ENCODE measurements at regions not wholly inside any gene's neighbourhood (a gene's known extent, or its start where the extent isn't known, plus 50 kb on each side); places are given as distances from the start of the nearest gene placed in this dataset.
A peak's percentile ranks its signal among the peaks of the same experiment; 100 is the strongest.
"Not testable (repeated sequence)": the region's sequence is repeated elsewhere in the genome, so short reads cannot be mapped to it uniquely, and the experiment has no call there.

DNA sequence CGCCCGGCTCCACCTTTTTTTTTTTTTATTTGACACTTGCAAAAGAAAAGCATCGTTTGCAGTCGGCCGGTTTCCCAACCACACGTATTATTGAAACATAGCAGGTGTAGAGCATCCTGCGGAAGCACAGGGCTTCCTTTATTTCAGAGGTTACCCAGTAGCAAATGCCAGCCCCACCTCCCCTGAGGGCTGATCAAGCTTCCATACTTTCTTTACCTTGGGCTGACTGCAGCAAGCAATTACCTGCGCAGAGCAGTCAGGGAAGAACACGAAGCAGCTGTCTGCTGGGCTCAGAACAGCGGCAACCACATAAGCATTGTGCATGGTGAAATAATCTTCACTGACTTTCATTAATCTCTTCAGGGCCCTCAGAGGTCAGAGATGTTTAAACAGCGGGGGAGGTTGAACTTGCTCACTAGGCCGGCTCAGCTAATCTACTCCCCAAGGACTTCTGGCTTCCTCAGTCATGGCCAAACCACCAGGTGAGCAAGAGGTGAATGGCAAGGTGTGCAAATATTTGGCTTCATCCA lies 784.7 kb upstream of the AUTS2 start:
- DNase-seq, result peak; percentile 42

- DNase-seq, result no peak
Measured at GRCh38 chr7:68816491-68816890, 781.8 kb upstream of the AUTS2 start.

DNA sequence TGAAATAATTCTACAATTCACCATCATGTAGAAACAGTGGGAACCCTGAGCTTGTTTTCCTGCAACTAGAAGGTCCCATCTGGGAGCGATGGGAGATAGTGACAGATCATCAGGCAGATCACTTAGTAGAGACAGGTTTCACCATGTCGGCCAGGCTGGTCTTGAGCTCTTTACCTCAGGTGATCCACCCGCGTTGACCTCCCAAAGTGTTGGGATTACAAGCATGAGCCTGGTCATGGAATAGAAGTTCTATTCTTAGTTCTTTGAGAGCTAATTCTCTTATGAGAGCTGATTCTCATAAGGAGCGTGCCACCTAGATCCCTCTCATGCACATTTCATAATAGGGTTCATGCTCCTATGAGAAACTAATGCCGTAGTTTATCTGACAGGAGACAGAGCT lies 778.0 kb upstream of the AUTS2 start:
- no peak for DNase-seq

DNA sequence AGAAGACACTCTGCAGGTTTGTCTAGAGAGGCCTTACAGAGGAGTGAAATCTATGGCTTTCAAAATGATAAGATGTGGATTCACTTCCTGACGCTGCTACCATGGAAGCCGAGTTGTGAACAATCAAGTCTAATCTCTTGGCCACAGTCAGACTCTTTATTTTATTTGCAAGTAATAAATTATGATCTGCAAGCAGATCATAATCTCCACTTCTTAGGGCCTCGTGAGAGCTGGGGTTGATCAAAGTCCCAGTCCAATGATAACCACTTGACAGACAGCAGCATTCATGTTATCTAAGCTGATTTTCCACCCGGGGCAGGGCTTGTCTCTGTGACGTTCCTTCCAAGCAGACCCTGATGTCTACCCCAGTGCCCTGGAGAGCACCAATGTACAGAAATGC lies 776.4 kb upstream of the AUTS2 start:
- DNase-seq, result no peak

GRCh38 chr7:68823996-68824780 lies 774.1 kb upstream of the AUTS2 start:
- no peak for DNase-seq

GRCh38 chr7:68828575-68828974 lies 769.7 kb upstream of the AUTS2 start:
- no peak for DNase-seq

DNA sequence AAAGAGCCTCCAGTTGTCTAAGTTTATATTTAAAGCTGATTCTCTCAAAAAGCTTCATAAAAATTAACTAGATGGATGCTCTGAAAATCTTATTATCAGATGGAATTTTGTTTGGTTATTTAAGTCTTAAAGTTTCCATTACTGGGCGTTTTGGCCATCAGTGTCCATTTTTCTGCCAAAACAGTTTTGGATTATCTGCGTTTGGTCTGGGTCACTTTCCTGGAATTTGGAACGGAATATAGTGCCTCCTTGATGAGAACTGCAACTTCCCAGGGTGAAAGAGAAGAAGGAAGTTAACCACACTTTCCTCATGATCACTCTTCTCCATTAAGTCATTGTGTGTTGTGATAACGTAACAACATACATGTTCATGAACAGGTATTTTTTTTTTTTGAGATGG lies 764.9 kb upstream of the AUTS2 start:
- DNase-seq, result no peak

GRCh38 chr7:68839014-68839413 lies 759.3 kb upstream of the AUTS2 start:
- DNase-seq, result no peak

- DNase-seq, result no peak
Measured at GRCh38 chr7:68840991-68841390, 757.3 kb upstream of the AUTS2 start.

- not testable (repeated sequence) for DNase-seq
Measured at GRCh38 chr7:68843985-68844384, 754.3 kb upstream of the AUTS2 start.

DNA sequence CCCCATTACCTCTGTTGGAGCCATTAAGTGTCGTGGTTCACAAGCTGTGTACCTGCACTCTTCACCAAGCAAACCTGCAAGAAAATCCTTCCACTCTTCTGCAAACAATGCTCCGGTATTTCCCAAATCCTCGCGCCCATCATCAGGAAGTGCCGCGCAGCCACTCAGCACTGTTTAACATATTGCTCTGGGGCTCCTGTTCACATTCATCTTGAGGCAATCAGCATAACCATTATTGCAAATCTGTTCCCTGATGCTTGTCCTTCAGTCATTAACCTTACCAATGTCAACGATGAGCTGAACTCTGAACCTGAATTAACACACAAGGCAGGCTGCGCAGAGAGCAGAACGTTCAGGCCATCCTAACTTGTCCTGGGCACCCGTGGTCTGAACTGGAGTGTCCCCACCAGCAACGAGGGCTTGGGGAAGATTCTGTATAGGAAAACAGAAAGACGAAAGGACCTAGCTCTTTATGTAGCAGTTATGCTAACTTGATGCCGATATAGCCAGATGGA lies 751.4 kb upstream of the AUTS2 start:
- no peak for DNase-seq

DNA sequence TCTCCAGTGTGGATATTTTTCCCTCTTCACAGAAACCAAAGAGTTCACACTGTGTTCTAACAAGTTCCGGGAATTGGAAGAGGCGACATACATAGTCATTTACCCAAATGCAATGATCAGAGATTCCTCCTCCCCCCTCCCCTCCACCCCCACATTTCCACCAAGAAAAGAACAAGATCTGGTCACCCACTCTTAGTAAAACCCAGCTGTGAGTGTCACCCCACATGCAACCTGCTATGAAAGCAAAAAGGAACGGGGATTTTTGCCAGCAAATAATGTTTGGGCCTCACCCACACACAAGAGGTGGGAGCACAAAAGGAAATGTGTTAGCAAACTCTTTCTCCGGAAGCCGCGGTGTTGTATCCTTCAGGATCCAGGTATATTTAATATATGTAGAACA lies 745.0 kb upstream of the AUTS2 start:
- DNase-seq, result no peak

- peak; percentile 11 for DNase-seq
Measured at GRCh38 chr7:68857571-68857970, 740.7 kb upstream of the AUTS2 start.

DNA sequence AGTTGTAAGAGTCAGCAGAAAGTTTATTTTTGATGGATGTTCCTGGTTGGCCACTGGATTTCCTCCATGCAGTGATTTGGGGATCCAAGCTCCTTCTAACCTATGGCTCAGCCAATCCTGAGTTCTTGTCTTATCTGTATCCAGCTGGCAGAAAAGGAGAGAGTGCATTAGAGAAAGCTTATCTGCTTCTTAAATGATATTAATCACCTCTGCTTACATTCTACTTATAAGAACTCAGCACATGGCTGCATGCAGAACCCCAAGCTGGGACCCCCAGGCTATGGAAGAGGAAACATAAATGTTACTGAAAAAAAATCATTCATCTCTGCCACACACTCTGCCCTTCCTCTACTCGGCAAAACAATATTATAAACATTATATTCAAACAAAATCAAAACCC lies 739.8 kb upstream of the AUTS2 start:
- no peak for DNase-seq

DNA sequence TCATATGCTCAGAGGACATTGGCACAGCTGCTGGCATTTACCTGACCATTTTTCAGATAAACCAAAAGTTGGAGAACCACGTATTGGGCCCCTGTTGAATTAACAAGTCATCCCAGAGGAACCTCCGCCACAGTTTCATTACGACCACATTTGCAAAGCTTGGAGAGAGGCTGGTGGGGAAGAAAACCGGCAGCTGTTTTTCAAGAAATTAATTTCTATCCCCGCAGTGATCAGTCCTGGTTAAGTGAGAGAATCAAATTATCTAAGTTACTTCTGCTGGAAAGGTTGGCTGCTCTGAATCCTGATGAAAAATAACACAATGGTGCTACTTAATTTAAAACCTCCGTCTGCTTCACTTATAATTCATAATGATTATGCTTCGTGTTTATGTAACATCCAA lies 737.1 kb upstream of the AUTS2 start:
- no peak for DNase-seq

DNA sequence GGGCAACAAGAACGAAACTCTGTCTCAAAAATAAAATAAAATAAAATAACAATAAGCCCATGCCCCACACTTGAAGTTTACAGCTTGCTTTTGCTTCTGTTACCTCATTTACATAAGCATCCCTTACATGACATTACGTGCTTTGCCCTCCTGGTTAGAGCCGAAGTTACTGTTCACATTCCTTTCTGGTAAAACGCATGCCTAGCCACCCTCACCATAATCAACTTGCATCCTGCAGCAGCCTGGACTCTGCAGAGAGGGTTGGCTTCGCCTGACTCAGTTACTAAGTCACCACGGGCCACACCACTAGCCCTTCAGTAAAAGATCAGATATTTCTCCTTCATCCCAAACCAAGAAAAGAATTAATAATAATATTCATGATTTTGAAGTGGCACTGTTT lies 736.0 kb upstream of the AUTS2 start:
- no peak for DNase-seq

DNA sequence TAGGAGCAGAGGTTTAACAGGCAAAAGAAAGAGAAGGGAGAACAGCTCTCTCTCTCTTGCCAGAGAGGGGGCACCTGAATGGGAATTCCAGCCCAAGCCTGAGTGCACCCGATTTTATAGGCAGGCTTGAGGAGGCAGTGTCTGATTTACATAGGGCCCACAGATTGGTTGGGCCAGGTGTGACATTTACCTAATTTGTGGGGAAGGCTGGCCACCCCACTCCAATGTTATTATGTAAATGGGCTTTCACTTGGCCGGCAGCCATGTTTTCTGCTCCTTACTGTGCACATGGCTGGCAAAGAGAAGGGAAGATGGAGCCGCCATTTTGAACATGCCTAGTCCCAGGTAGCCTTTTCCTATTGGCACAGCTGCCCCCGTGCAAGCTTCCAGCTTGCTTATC lies 735.5 kb upstream of the AUTS2 start:
- peak; percentile 20 for DNase-seq

DNA sequence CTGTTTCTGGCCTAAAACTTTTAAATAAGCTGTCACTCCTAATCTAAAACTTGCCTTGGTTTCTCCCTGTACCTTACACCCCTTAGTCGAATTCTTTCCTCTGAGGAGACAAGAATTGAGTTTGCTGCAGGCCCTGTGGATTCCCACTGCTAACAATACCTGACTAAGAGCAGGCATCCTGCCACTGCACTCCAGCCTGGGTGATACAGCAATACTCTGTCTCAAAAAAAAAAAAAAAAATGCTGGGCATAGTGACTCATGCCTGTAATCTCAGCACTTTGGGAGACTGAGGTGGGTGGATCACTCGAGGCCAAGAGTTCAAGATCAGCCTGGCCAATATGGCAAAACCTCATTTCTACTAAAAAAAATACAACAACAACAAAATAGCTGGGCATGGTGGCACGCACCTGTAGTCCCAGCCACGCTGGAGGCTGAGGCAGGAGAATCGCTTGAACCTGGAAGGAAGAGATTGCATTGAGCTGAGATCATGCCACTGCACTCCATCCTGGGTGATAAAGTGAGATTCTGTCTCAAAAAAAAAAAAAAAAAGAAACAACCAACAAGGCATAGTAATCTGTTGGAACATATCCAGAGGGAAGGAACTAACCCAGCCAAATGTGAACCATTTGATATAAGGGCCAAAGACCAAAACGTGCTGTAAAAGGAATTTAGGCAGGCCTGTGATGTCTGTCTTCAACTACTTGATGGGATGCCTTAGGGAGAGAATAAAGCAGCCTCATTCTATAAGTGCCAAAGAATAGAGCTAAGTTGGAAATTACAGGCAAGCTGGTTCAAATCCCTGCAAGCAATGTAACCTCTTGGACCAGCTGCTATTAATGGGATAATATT lies 732.7 kb upstream of the AUTS2 start:
- DNase-seq, result no peak

DNA sequence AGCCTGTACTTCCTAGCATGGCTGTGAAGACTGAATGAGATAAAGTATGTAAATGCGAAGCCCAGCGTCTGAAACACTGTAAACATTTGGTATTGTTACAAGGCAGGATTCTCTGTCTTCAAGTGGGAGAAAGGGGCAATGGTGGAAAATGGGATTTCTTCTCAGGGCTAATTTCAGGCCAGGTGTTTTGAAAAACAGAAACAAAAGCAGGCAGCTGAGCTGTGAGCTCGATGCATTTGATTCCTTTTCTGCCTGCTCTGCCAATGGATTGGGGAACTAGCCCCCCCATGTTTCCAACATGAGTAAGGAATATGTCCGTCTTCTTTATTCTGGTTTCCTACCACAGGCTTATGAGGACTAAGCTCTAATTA lies 732.1 kb upstream of the AUTS2 start:
- DNase-seq, result no peak

DNA sequence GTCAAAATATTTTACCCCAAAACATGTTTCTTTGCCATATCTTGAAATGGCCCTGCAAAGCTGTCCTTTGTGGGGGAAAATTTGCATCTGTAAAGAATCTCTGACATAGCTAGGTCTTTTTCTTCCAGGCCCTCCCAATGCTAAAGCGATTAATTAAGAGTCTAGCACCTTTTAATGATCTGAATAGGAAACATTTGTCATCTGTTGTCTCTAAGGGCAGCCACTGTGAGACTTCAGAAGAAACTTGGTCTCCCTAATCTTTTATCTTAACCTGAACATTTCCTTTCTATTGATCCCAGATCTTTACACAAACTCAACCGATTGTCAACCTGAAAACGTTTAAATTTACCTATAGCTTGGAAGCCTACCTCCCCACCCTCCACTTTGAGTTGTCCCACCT lies 731.6 kb upstream of the AUTS2 start:
- DNase-seq, result not testable (repeated sequence)

DNA sequence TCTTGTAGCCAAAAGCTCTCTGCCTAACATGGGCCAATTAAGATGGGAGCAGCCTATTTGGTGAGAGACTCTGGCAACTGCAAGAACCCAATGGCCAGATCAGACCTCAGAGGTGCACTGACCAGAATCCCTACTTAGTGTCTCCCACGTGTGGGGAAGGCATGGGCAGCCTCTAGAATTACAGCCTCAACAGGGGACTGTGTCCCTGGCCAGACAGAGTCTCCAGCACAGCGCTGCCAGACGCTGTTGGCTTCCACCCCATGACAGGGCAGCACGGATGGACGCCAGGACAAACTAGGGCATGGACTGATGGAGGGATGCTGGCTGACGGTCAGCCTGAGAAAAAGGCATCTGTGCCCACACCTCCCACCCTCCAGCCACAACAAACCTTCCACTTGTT lies 729.3 kb upstream of the AUTS2 start:
- DNase-seq, result no peak

- DNase-seq, result no peak
Measured at GRCh38 chr7:68873616-68874015, 724.7 kb upstream of the AUTS2 start.

GRCh38 chr7:68875857-68876256 lies 722.4 kb upstream of the AUTS2 start:
- DNase-seq, result no peak

GRCh38 chr7:68887116-68887515 lies 711.2 kb upstream of the AUTS2 start:
- DNase-seq, result not testable (repeated sequence)

All from NCI-H2171 (cell line).